K562 (cell line): ENCODE measurements at regions not wholly inside any gene's neighbourhood (a gene's known extent, or its start where the extent isn't known, plus 50 kb on each side); places are given as distances from the start of the nearest gene placed in this dataset.

Experiments
- ATAC-seq: fragments of 200-7000 bp; cut with Tn5 transposase; 3 replicates; pipeline ENCODE4 v1.9.1; 2020; ENCODE audit warnings: moderate library complexity
- BruUV-seq: library from RNA; stranded (reverse); fragments of 400-500 nt; replicated peaks from 2 replicates; lab custom pipeline; 2021; lab: Mats Ljungman, UMichigan
- CTCF ChIA-PET: fragments of 300-600 bp; formaldehyde crosslinking; extraction: SDS; loops from one replicate; lab custom pipeline; 2021; ENCODE audit warnings: low intra/inter-chr PET ratio; lab: Yijun Ruan, JAX
- POLR2A ChIA-PET: fragments of 300-600, 350-650 bp; sonication (Branson Sonifier 250); formaldehyde crosslinking; extraction: SDS; loops from one replicate; lab custom pipeline; 2021; ENCODE audit warnings: antibody characterized with exemption, inconsistent platforms; lab: Yijun Ruan, JAX
- DNase-seq, 4 experiments: peaks; one replicate each; pipeline versions ENCODE4 v3.0.0 to v3.0.0-alpha.2; 2011 to 2018; ENCODE audit warnings: low spot score in 3 of 4, mixed read lengths in 3 of 4; ENCODE audit errors: extremely low read depth in 1 of 4
- FAIRE-seq: peaks from 2 replicates; lab custom pipeline; 2011; peaks lifted over from hg19 to GRCh38; lab: Jason Lieb, UNC
- H2AFZ ChIP-seq: 2 replicates; pipeline ENCODE4 v1.6.0; 2011; ENCODE audit warnings: low read depth, low read length, control low read depth, inconsistent platforms
- H3K27ac ChIP-seq: fragments of 200-600 bp; 3 replicates; pipeline ENCODE4 v1.8.0; 2011; ENCODE audit warnings: low read depth, mild to moderate bottlenecking, control low read depth, inconsistent platforms, low read length, moderate library complexity, mixed read lengths; ENCODE audit errors: extremely low read depth
- H3K27me3 ChIP-seq, 2 experiments: fragments of 300-600 bp in 1 of 2; 2 replicates in 1 of 2; 3 replicates in 1 of 2; pipeline versions ENCODE4 v1.6.0 to v1.8.0; 2011; ENCODE audit warnings: inconsistent platforms in 2 of 2, low read length in 2 of 2, mild to moderate bottlenecking in 1 of 2, mixed read lengths in 1 of 2, moderate library complexity in 1 of 2; ENCODE audit not compliant: control insufficient read depth in 2 of 2, insufficient read depth in 2 of 2
- H3K36me3 ChIP-seq: fragments of 300-600 bp; 3 replicates; pipeline ENCODE4 v1.8.0; 2011; ENCODE audit warnings: mild to moderate bottlenecking, low read length, inconsistent platforms; ENCODE audit not compliant: control insufficient read depth, insufficient read depth
- H3K4me1 ChIP-seq, 2 experiments: fragments of 200-600 bp in 1 of 2; replicated peaks in 1 of 2; 2 replicates in 1 of 2; 3 replicates in 1 of 2; pipeline versions ENCODE4 v1.5.1 to v1.8.0; 2011; ENCODE audit warnings: inconsistent platforms in 2 of 2, low read length in 2 of 2, mild to moderate bottlenecking in 1 of 2, mixed read lengths in 1 of 2, moderate library complexity in 1 of 2; ENCODE audit not compliant: control insufficient read depth in 2 of 2, insufficient read depth in 2 of 2
- H3K4me2 ChIP-seq: 2 replicates; pipeline ENCODE4 v1.6.1; 2011; ENCODE audit warnings: low read length, control low read depth, inconsistent platforms, mixed read lengths; ENCODE audit not compliant: insufficient read depth
- H3K4me3 ChIP-seq: fragments of 200-600 bp; sonication (generic), shearing (Covaris generic); 2 replicates; pipeline ENCODE4 v1.5.1; 2016; ENCODE audit warnings: control low read depth, inconsistent platforms
- H3K79me2 ChIP-seq: fragments of 200-600 bp; 3 replicates; pipeline ENCODE4 v1.8.0; 2011; ENCODE audit warnings: low read length, inconsistent platforms; ENCODE audit not compliant: control insufficient read depth, insufficient read depth
- H3K9ac ChIP-seq, 2 experiments: 2 replicates each; pipeline versions ENCODE4 v1.6.0 to v1.6.1; 2011; ENCODE audit warnings: low read depth in 2 of 2, low read length in 2 of 2, control low read depth in 1 of 2, inconsistent platforms in 1 of 2, mild to moderate bottlenecking in 1 of 2, mixed read lengths in 1 of 2; ENCODE audit not compliant: insufficient read depth in 1 of 2
- H3K9me1 ChIP-seq: one replicate; pipeline ENCODE4 v1.6.0; 2011; ENCODE audit warnings: inconsistent platforms, mild to moderate bottlenecking, low read length, moderate library complexity; ENCODE audit not compliant: control insufficient read depth, insufficient read depth
- H3K9me3 ChIP-seq: replicated peaks from 2 replicates; pipeline ENCODE4 v1.5.1; 2011; ENCODE audit warnings: low read depth, low read length, inconsistent platforms; ENCODE audit not compliant: control insufficient read depth, insufficient read depth
- H4K20me1 ChIP-seq: replicated peaks from 2 replicates; pipeline ENCODE4 v1.6.1; 2011; ENCODE audit warnings: low read length, inconsistent platforms, mixed read lengths; ENCODE audit not compliant: control insufficient read depth, insufficient read depth
- CBFA2T2 ChIP-seq: fragments of 450-650 bp; conservative IDR thresholded peaks from 2 replicates; pipeline ENCODE4 v1.6.1; 2017; ENCODE audit warnings: mild to moderate bottlenecking
- CREM ChIP-seq: IDR thresholded peaks from 2 replicates; pipeline ENCODE4 v1.6.1; 2014; ENCODE audit warnings: antibody characterized with exemption, low read depth
- KAT7 ChIP-seq: sonication (generic); formaldehyde crosslinking; IDR thresholded peaks from 2 replicates; pipeline ENCODE4 v1.8.0; 2022; ENCODE audit warnings: missing genetic modification reagents, mild to moderate bottlenecking, borderline replicate concordance
- KLF10 ChIP-seq: fragments of 250-450 bp; sonication (Bioruptor Pico); IDR thresholded peaks from 2 replicates; pipeline ENCODE4 v1.6.1; 2021; ENCODE audit warnings: matching md5 sums
- KLF13 ChIP-seq: fragments of 450-650 bp; IDR thresholded peaks from 2 replicates; pipeline ENCODE4 v1.6.1; 2016; ENCODE audit warnings: missing genetic modification characterization, low read depth, mild to moderate bottlenecking, missing compliant biosample characterization, moderate library complexity, borderline replicate concordance
- NCOR1 ChIP-seq: fragments of 450-650 bp; IDR thresholded peaks from 2 replicates; pipeline ENCODE4 v1.6.1; 2016; ENCODE audit warnings: mild to moderate bottlenecking, moderate library complexity
- RBM17 ChIP-seq: fragments of 200-400 bp; formaldehyde crosslinking; IDR thresholded peaks from 2 replicates; pipeline ENCODE4 v1.6.1; 2017; ENCODE audit warnings: low read depth, mild to moderate bottlenecking, low read length, borderline replicate concordance
- SRSF9 ChIP-seq: fragments of 200-400 bp; formaldehyde crosslinking; IDR thresholded peaks from 2 replicates; pipeline ENCODE4 v1.6.1; 2017; ENCODE audit warnings: low read depth, low read length, borderline replicate concordance
- STAT5A ChIP-seq: IDR thresholded peaks from 2 replicates; pipeline ENCODE4 v1.6.1; 2012; ENCODE audit warnings: low read length, inconsistent platforms, borderline replicate concordance
- WGBS: fragments of 100-300 bp; shearing (Covaris generic); methylation state at CpG from one replicate; pipeline ENCODE4 v1.1.6; 2016; ENCODE audit warnings: low coverage, mixed read lengths; ENCODE audit not compliant: insufficient coverage; ENCODE audit errors: missing lambda C conversion rate; 5-methylcytosine and 5-hydroxymethylcytosine counted together
- in situ Hi-C: fragments of 300-500 bp; cut with MboI; formaldehyde crosslinking; loops from 4 replicates; pipeline ENCODE4 v1.15.0; 2018; ENCODE audit warnings: inconsistent platforms, mixed read lengths
- intact Hi-C: fragments of 100-400 bp; cut with micrococcal nuclease; formaldehyde crosslinking; loops from 2 replicates; pipeline ENCODE4 v1.14.2; 2022

DNA sequence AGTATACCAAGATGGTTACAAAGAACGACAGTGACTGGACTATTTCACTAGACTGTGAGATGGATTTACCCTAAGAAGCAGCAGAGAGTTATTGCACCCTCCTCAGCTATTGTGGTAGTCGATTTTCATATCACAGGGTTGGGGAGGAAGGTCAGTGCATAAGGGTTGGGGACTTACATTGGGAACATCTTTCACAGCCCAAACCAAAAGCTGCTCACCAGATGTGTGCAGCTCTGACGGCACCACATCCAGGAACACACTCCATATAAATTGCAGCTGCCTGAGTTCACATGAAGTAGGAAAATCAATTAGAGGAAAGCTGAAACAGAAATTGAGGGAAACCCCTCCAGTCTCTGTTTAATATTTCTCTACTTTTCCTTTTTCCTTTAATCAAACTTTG, 470.5 kb upstream of the NRSN1 start:
- FAIRE-seq (no peak), DNase-seq (no peak)
- Histone ChIP-seq H3K4me3 (no peak overlapping the region), H3K4me1 (no peaks in the 10 kb centered on the region), H2AFZ (no peak overlapping the region), H4K20me1 (no peaks in the 10 kb centered on the region), H3K9me3 (no peaks in the 10 kb centered on the region; the same call in 1 of the 2 replicates)
- WGBS = 2% methylated on average over 3 of the region's 3 CpGs
- POLR2A ChIA-PET = no interaction called here
- no peak for TF ChIP-seq KAT7 (CRISPR knock-in tag)
- TF ChIP-seq KLF13 (tag) = no peak
- TF ChIP-seq RBM17 = no peak
- no peak for TF ChIP-seq SRSF9
- no peak for TF ChIP-seq STAT5A
- no peak for TF ChIP-seq KLF10 (CRISPR knock-in tag)
- TF ChIP-seq CBFA2T2 = no peak
- no peak for TF ChIP-seq NCOR1
- TF ChIP-seq CREM = no peak
- TF ChIP-seq, all 486 proteins: peak for 0
- intact Hi-C loops = no loop called here
- BruUV-seq = no TSS peak
- Histone ChIP-seq H3K36me3 (no peaks in the 10 kb centered on the region), H3K4me2 (no peak overlapping the region), H3K9ac (no peak overlapping the region), H3K79me2 (no peaks in the 10 kb centered on the region), H3K27ac (no peak overlapping the region), H3K9me1 (no peaks in the 10 kb centered on the region), H3K27me3 (no peaks in the 10 kb centered on the region)
- CTCF ChIA-PET = no interaction called here
- in situ Hi-C loops = no loop called here
- ATAC-seq = no peak
